HG03175 (cell line): ENCODE measurements at regions not wholly inside any gene's neighbourhood (a gene's known extent, or its start where the extent isn't known, plus 50 kb on each side); places are given as distances from the start of the nearest gene placed in this dataset.

Source experiments
- ATAC-seq: cut with Tn5 transposase; IDR thresholded peaks from one replicate; pipeline ENCODE4 v1.9.1; 2021; ENCODE audit warnings: mild to moderate bottlenecking, moderate library complexity; ENCODE audit not compliant: unreplicated experiment

- ATAC-seq: no peak
These were observed 77.8 kb upstream of the SETBP1 start for GRCh38 chr18:44602845-44603244.

- no peak for ATAC-seq
These were observed 71.3 kb upstream of the SETBP1 start for GRCh38 chr18:44609181-44609941.

- ATAC-seq: no peak
These were observed 59.9 kb upstream of the SETBP1 start for GRCh38 chr18:44620812-44621211.

- ATAC-seq: no peak
These were observed 56.6 kb upstream of the SETBP1 start for GRCh38 chr18:44624052-44624451.

- no peak for ATAC-seq
These were observed 55.3 kb upstream of the SETBP1 start for GRCh38 chr18:44625386-44625785.

GRCh38 chr18:44626236-44626635, 54.5 kb upstream of the SETBP1 start:
- no peak for ATAC-seq

GRCh38 chr18:44626807-44627206, 53.9 kb upstream of the SETBP1 start:
- ATAC-seq: no peak

- ATAC-seq: no peak
These were observed 53.4 kb upstream of the SETBP1 start for GRCh38 chr18:44627280-44627679.

- ATAC-seq: no peak
These were observed 51.3 kb upstream of the SETBP1 start for GRCh38 chr18:44629406-44629805.

GRCh38 chr18:44630118-44630517, 50.6 kb upstream of the SETBP1 start:
- no peak for ATAC-seq
